ENCODE measurements at regions not wholly inside any gene's neighbourhood (a gene's known extent, or its start where the extent isn't known, plus 50 kb on each side); places are given as distances from the start of the nearest gene placed in this dataset.

DNA sequence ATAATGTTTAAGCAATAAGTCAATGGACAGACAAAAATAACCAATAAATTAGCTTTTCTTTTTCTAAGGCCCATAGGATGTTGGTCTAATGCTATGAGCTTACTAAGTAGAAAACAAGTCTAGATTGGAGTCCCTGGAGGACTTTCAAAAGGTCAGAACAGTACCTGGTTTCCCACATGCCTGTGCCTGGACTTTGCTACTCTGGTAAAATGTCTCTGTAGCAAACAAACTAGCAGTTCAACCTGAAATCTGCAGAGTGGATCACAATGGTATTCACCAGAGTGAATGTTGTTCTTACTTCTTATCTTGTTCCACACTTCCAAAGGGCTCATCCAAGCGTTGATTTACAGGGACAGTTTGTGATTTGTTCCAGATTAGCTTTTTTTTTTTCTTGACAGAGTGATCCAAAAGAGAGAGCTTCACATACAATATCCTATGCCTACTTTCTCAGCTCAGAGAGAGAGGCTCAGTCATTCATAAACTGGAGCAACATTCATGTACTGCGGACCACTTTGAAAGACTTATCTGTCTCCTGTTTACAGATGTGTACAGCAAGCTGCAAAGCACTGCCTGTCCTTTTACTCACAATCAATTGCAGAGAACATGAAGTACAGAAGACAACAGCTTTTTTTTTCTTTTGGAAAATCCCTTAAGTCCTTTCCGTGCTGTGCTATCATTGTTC is 466.1 kb downstream of the SPATA31D1 start:
- Histone ChIP-seq H3K4me1 (ENCODE audit: control insufficient read depth, insufficient read depth, low read length) (no peaks in the 10 kb centered on the region), H3K27ac (ENCODE audit: low read length) (no peak overlapping the region), H3K4me3 (ENCODE audit: low read length) (no peak overlapping the region), H3K27me3 (ENCODE audit: control insufficient read depth, insufficient read depth, low read length) (no peaks in the 10 kb centered on the region), H3K36me3 (ENCODE audit: control insufficient read depth, insufficient read depth, low read length) (no peaks in the 10 kb centered on the region), H3K9me3 (replicated peaks; ENCODE audit: control insufficient read depth, low read depth, low read length) (peaks cover 7% of the 10 kb centered on the region)
- 100% methylated on average over 1 of the region's 3 CpGs for WGBS (ENCODE audit: insufficient coverage)
- no peak for DNase-seq

DNA sequence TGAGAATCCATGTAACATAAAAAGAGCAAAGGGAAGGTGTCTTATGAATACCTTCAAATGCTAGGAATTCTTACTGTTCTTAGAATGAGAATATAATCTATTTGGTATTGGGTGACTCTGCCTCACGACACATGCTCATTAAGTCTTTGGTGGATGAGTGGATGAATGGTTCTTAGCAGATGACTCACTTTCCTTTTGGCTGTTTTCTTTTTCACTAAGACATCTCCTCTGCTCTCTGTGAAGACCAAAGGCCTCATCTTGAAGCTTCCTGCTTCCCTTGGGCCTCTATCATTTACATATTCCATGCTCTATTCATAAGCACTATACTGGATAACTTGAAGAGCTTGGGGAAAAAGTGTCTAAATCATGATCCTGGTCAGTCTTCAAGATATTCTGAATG is 468.1 kb downstream of the SPATA31D1 start:
- DNase-seq, result no peak

DNA sequence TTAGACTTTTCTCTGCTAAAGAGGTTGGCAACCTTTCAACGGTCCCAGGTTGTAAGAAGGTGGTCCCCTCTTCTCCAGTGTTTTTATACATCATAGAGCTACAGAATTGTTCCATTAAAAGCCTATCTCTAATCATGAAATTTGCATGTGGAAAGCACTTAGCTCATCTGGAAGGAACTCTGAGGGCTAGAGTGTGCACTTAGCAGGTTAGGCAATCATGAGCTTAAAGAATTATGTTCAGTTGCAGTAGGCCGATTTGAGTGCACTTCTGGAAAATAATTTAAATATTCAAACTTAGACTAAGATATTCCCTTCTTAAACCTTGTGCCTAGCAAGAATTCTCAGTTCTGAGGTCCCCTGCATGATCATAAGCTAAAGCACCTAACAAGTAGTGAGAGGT is 468.7 kb downstream of the SPATA31D1 start:
- no peaks in the 10 kb centered on the region for H3K4me1 ChIP-seq (ENCODE audit: control insufficient read depth, insufficient read depth, low read length)
- H3K4me3 ChIP-seq (ENCODE audit: low read length), result no peak overlapping the region
- peaks cover 3% of the 10 kb centered on the region for H3K9me3 ChIP-seq (replicated peaks; ENCODE audit: control insufficient read depth, low read depth, low read length)
- DNase-seq, result no peak
- no peaks in the 10 kb centered on the region for H3K36me3 ChIP-seq (ENCODE audit: control insufficient read depth, insufficient read depth, low read length)
- no CpG with 5 or more reads among the region's 2 CpGs for WGBS (ENCODE audit: insufficient coverage)
- no peak overlapping the region for H3K27ac ChIP-seq (ENCODE audit: low read length)
- H3K27me3 ChIP-seq (ENCODE audit: control insufficient read depth, insufficient read depth, low read length), result no peaks in the 10 kb centered on the region

More for the DNA sequence above, 468.1 kb downstream of the SPATA31D1 start:
- Histone ChIP-seq H3K27ac (ENCODE audit: low read length) (no peak overlapping the region), H3K4me3 (ENCODE audit: low read length) (no peak overlapping the region), H3K4me1 (ENCODE audit: control insufficient read depth, insufficient read depth, low read length) (no peaks in the 10 kb centered on the region), H3K36me3 (ENCODE audit: control insufficient read depth, insufficient read depth, low read length) (no peaks in the 10 kb centered on the region), H3K27me3 (ENCODE audit: control insufficient read depth, insufficient read depth, low read length) (no peaks in the 10 kb centered on the region), H3K9me3 (replicated peaks; ENCODE audit: control insufficient read depth, low read depth, low read length) (peaks cover 3% of the 10 kb centered on the region)
- WGBS (ENCODE audit: insufficient coverage), result no CpG with 5 or more reads among the region's 1 CpG

DNA sequence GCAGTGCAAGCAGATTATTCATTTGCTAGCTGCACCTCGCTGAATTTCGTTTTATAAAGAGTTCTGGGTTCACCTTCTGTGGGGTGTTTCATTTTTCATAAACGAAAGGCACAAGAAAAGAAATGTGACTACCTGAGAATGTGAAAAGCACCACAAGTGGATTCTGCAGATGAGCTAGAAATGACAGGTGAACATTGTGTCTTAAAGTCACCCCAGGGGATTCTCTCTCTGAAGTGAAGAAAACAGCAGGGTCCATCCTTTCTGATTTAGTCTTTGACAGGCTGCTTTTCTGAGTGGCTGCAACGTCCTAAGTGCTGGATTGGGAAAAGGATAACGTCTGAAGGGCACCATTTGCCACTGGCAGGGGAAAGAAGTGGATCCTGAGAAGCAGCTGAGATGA is 469.3 kb downstream of the SPATA31D1 start:
- WGBS (ENCODE audit: insufficient coverage), result 66% methylated on average over 5 of the region's 5 CpGs
- Histone ChIP-seq H3K27me3 (ENCODE audit: control insufficient read depth, insufficient read depth, low read length) (no peaks in the 10 kb centered on the region), H3K36me3 (ENCODE audit: control insufficient read depth, insufficient read depth, low read length) (no peaks in the 10 kb centered on the region), H3K27ac (ENCODE audit: low read length) (no peak overlapping the region), H3K9me3 (replicated peaks; ENCODE audit: control insufficient read depth, low read depth, low read length) (no peaks in the 10 kb centered on the region), H3K4me1 (ENCODE audit: control insufficient read depth, insufficient read depth, low read length) (no peaks in the 10 kb centered on the region), H3K4me3 (ENCODE audit: low read length) (no peak overlapping the region)
- DNase-seq, result no peak

- Histone ChIP-seq H3K9me3 (replicated peaks; ENCODE audit: control insufficient read depth, low read depth, low read length) (no peaks in the 10 kb centered on the region), H3K4me1 (ENCODE audit: control insufficient read depth, insufficient read depth, low read length) (no peaks in the 10 kb centered on the region), H3K27ac (ENCODE audit: low read length) (no peak overlapping the region), H3K27me3 (ENCODE audit: control insufficient read depth, insufficient read depth, low read length) (no peaks in the 10 kb centered on the region), H3K36me3 (ENCODE audit: control insufficient read depth, insufficient read depth, low read length) (no peaks in the 10 kb centered on the region), H3K4me3 (ENCODE audit: low read length) (no peak overlapping the region)
- WGBS (ENCODE audit: insufficient coverage), result no CpG with 5 or more reads among the region's 2 CpGs
- no peak for DNase-seq
These were observed 469.7 kb downstream of the SPATA31D1 start for GRCh38 chr9:82458296-82458695.

DNA sequence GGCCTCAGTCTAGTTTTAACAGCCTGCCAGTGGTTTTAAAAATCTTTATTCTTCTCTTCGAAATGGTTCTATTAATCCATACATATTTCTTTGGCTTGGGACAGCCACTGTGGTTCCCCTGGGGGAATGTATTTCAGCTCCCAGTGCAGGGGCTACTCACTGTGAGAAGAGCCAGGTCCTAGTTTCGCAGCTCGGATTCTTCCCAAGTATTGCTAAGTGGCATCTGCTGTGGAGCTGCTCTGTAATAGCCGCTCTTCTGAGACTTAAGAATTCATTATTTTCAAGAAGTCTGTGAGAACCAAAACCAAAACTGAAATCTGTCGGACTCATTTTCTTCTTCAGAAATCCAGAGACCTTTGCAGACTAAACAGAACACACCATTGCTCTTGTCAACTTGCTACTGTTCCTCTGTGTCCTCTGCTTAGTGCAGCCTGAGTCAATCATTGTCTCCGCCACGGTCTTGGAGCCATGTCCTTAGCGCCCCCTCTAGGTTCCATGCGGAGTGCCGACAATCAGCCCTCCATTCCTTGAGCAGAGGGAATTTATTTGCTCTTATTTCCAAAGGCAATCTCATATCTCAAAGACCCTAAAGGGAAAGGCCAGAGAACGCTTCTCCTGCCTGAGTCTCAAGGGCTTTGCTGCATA is 478.2 kb downstream of the SPATA31D1 start:
- no peaks in the 10 kb centered on the region for H3K9me3 ChIP-seq (replicated peaks; ENCODE audit: control insufficient read depth, low read depth, low read length)
- H3K27me3 ChIP-seq (ENCODE audit: control insufficient read depth, insufficient read depth, low read length), result no peaks in the 10 kb centered on the region
- peaks cover 8% of the 10 kb centered on the region for H3K4me1 ChIP-seq (ENCODE audit: control insufficient read depth, insufficient read depth, low read length)
- H3K36me3 ChIP-seq (ENCODE audit: control insufficient read depth, insufficient read depth, low read length), result no peaks in the 10 kb centered on the region
- peak; percentile 64 for DNase-seq
- WGBS (ENCODE audit: insufficient coverage), result 25% methylated on average over 3 of the region's 11 CpGs
- no peak overlapping the region for H3K27ac ChIP-seq (ENCODE audit: low read length)
- no peak overlapping the region for H3K4me3 ChIP-seq (ENCODE audit: low read length)

DNA sequence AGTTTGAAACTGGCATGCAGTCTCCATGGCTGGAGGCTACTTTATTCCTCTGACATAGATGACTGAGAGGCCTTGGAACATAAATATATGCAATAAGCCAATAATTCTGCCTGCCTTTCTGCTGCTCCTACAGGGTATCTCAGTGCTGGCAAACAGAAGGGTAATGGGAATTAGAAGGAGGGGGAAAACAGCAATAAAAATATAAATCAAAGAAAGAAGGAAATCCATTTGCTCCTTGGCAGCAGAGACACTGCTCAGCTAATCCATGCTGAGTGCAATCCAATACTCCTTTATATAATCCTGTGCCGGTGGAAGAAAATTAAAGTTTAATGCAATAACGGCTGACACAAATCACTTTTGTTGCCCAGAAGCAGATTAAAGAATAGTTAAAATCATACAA is 478.9 kb downstream of the SPATA31D1 start:
- no peak overlapping the region for H3K4me3 ChIP-seq (ENCODE audit: low read length)
- H3K27me3 ChIP-seq (ENCODE audit: control insufficient read depth, insufficient read depth, low read length), result no peaks in the 10 kb centered on the region
- DNase-seq, result peak; percentile 78
- H3K36me3 ChIP-seq (ENCODE audit: control insufficient read depth, insufficient read depth, low read length), result no peaks in the 10 kb centered on the region
- H3K9me3 ChIP-seq (replicated peaks; ENCODE audit: control insufficient read depth, low read depth, low read length), result no peaks in the 10 kb centered on the region
- no peak overlapping the region for H3K27ac ChIP-seq (ENCODE audit: low read length)
- peaks cover 8% of the 10 kb centered on the region for H3K4me1 ChIP-seq (ENCODE audit: control insufficient read depth, insufficient read depth, low read length)
- no CpG with 5 or more reads among the region's 2 CpGs for WGBS (ENCODE audit: insufficient coverage)

GRCh38 chr9:82474235-82474634 is 485.7 kb downstream of the SPATA31D1 start:
- H3K4me3 ChIP-seq (ENCODE audit: low read length), result no peak overlapping the region
- no peaks in the 10 kb centered on the region for H3K4me1 ChIP-seq (ENCODE audit: control insufficient read depth, insufficient read depth, low read length)
- no peak for DNase-seq
- no peaks in the 10 kb centered on the region for H3K9me3 ChIP-seq (replicated peaks; ENCODE audit: control insufficient read depth, low read depth, low read length)
- H3K36me3 ChIP-seq (ENCODE audit: control insufficient read depth, insufficient read depth, low read length), result no peaks in the 10 kb centered on the region
- no peak overlapping the region for H3K27ac ChIP-seq (ENCODE audit: low read length)
- no peaks in the 10 kb centered on the region for H3K27me3 ChIP-seq (ENCODE audit: control insufficient read depth, insufficient read depth, low read length)

GRCh38 chr9:82475584-82476301 is 487.2 kb downstream of the SPATA31D1 start:
- Histone ChIP-seq H3K4me3 (ENCODE audit: low read length) (no peak overlapping the region), H3K27me3 (ENCODE audit: control insufficient read depth, insufficient read depth, low read length) (no peaks in the 10 kb centered on the region), H3K9me3 (replicated peaks; ENCODE audit: control insufficient read depth, low read depth, low read length) (no peaks in the 10 kb centered on the region), H3K4me1 (ENCODE audit: control insufficient read depth, insufficient read depth, low read length) (no peaks in the 10 kb centered on the region), H3K36me3 (ENCODE audit: control insufficient read depth, insufficient read depth, low read length) (no peaks in the 10 kb centered on the region), H3K27ac (ENCODE audit: low read length) (no peak overlapping the region)
- no CpG with 5 or more reads among the region's 4 CpGs for WGBS (ENCODE audit: insufficient coverage)
- DNase-seq, result no peak

GRCh38 chr9:82480921-82481320 is 492.3 kb downstream of the SPATA31D1 start:
- no peak for DNase-seq
- Histone ChIP-seq H3K4me1 (ENCODE audit: control insufficient read depth, insufficient read depth, low read length) (no peaks in the 10 kb centered on the region), H3K9me3 (replicated peaks; ENCODE audit: control insufficient read depth, low read depth, low read length) (no peaks in the 10 kb centered on the region), H3K27ac (ENCODE audit: low read length) (no peak overlapping the region), H3K4me3 (ENCODE audit: low read length) (no peak overlapping the region), H3K36me3 (ENCODE audit: control insufficient read depth, insufficient read depth, low read length) (no peaks in the 10 kb centered on the region), H3K27me3 (ENCODE audit: control insufficient read depth, insufficient read depth, low read length) (peaks cover 2% of the 10 kb centered on the region)
- no CpG with 5 or more reads among the region's 2 CpGs for WGBS (ENCODE audit: insufficient coverage)

Data from muscle of leg (tissue), 3 donors.